Ishikawa (cell line): ENCODE measurements at regions not wholly inside any gene's neighbourhood (a gene's known extent, or its start where the extent isn't known, plus 50 kb on each side); places are given as distances from the start of the nearest gene placed in this dataset.

Experiments
- CEBPB ChIP-seq: IDR thresholded peaks from 2 replicates; pipeline ENCODE4 v1.6.1; 2012
- CREB1 ChIP-seq: IDR thresholded peaks from 2 replicates; pipeline ENCODE4 v1.6.1; 2012; ENCODE audit warnings: low read depth
- EGR1 ChIP-seq: IDR thresholded peaks from 2 replicates; pipeline ENCODE4 v1.6.1; 2012
- EP300 ChIP-seq: IDR thresholded peaks from 2 replicates; pipeline ENCODE4 v1.6.1; 2012; ENCODE audit warnings: borderline replicate concordance
- FOXM1 ChIP-seq: IDR thresholded peaks from 2 replicates; pipeline ENCODE4 v1.6.1; 2012; ENCODE audit warnings: low read depth, borderline replicate concordance
- MAX ChIP-seq: IDR thresholded peaks from 2 replicates; pipeline ENCODE4 v1.6.1; 2012
- RAD21 ChIP-seq: IDR thresholded peaks from 2 replicates; pipeline ENCODE4 v1.6.1; 2012; ENCODE audit warnings: low read depth
- TAF1 ChIP-seq: IDR thresholded peaks from 2 replicates; pipeline ENCODE4 v1.6.1; 2012; ENCODE audit warnings: low read depth, mild to moderate bottlenecking
- TCF12 ChIP-seq: IDR thresholded peaks from 2 replicates; pipeline ENCODE4 v1.6.1; 2012; ENCODE audit warnings: low read depth
- TEAD4 ChIP-seq: IDR thresholded peaks from 2 replicates; pipeline ENCODE4 v1.6.1; 2012
- USF1 ChIP-seq: IDR thresholded peaks from 2 replicates; pipeline ENCODE4 v1.6.1; 2012
- YY1 ChIP-seq: IDR thresholded peaks from 2 replicates; pipeline ENCODE4 v1.6.1; 2012; ENCODE audit warnings: low read depth
- ZBTB7A ChIP-seq: IDR thresholded peaks from 2 replicates; pipeline ENCODE4 v1.6.1; 2012; ENCODE audit warnings: low read depth
- TF ChIP-seq, protein P1 (sequence below): IDR thresholded peaks from 2 replicates; pipeline ENCODE4 v1.6.1; 2012; ENCODE audit warnings: low read depth, mild to moderate bottlenecking

DNA sequence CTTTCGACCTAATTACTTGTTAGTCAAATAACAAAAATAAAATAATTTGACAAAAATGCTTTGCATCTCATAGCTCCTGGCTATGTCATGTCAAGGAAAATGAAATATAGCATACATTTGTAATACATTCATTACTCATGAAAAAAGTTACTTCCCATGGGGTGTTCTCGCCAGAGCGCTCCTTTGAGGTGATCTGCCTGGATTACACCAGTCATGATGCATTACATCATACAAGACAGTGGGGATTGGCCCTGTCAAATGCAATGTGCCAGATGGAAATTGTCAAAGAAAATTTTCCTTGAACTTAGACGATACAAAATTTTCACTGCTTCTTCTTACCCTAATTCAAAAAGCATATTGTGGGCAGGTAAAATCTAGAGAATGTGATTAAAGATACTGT, 215.6 kb upstream of the B3GALT2 start:
- TF ChIP-seq FOXM1 (no peak), RAD21 (no peak), CEBPB (no peak), TEAD4 (no peak), EGR1 (no peak), YY1 (no peak), EP300 (no peak), CREB1 (no peak), TCF12 (no peak), MAX (no peak), TAF1 (no peak), ZBTB7A (no peak), USF1 (no peak)
- TF ChIP-seq, protein P1, sequence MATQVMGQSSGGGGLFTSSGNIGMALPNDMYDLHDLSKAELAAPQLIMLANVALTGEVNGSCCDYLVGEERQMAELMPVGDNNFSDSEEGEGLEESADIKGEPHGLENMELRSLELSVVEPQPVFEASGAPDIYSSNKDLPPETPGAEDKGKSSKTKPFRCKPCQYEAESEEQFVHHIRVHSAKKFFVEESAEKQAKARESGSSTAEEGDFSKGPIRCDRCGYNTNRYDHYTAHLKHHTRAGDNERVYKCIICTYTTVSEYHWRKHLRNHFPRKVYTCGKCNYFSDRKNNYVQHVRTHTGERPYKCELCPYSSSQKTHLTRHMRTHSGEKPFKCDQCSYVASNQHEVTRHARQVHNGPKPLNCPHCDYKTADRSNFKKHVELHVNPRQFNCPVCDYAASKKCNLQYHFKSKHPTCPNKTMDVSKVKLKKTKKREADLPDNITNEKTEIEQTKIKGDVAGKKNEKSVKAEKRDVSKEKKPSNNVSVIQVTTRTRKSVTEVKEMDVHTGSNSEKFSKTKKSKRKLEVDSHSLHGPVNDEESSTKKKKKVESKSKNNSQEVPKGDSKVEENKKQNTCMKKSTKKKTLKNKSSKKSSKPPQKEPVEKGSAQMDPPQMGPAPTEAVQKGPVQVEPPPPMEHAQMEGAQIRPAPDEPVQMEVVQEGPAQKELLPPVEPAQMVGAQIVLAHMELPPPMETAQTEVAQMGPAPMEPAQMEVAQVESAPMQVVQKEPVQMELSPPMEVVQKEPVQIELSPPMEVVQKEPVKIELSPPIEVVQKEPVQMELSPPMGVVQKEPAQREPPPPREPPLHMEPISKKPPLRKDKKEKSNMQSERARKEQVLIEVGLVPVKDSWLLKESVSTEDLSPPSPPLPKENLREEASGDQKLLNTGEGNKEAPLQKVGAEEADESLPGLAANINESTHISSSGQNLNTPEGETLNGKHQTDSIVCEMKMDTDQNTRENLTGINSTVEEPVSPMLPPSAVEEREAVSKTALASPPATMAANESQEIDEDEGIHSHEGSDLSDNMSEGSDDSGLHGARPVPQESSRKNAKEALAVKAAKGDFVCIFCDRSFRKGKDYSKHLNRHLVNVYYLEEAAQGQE = no peak
